NCI-H2227 treated with DMSO at 0.1 percent for 48 hours (cell line): ENCODE measurements at regions not wholly inside any gene's neighbourhood (a gene's known extent, or its start where the extent isn't known, plus 50 kb on each side); places are given as distances from the start of the nearest gene placed in this dataset.

Experiments used
- DNase-seq: peaks from one replicate; lab custom pipeline; 2025; lab: John Stamatoyannopoulos, UW

DNA sequence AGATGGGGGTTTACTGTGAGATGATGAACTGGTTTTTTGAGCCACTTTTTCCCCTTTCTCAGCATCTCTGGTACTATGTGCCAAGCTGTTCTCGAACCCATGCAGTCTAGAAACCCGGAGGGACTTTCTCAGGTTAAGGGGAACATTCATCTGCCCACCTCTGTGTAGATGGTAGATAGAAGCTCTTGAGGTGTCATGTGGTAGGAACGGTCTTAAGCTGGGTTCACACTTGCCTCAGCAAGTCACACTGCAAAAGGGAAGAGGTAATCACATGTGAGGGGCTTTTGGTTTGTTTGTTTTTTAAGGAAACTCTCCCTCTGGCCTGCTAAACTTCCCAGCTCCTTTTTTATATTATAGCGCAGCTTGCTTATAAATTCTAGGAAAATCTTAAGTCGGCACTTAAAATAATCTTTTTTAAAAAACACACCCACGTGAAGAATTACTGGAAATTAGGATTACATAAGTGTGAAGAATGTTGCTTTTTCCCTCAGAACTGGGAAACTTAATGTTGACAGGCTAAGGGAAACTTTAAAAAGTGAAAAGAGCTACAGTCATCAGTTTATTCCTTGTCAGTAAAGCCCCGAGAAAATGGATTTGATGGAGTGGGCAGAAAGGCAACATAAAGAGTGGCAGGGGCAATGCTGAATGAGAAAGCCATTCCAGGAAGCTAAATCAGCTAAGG, 430.3 kb downstream of the ARHGEF28 start:
- DNase-seq, result no peak

DNA sequence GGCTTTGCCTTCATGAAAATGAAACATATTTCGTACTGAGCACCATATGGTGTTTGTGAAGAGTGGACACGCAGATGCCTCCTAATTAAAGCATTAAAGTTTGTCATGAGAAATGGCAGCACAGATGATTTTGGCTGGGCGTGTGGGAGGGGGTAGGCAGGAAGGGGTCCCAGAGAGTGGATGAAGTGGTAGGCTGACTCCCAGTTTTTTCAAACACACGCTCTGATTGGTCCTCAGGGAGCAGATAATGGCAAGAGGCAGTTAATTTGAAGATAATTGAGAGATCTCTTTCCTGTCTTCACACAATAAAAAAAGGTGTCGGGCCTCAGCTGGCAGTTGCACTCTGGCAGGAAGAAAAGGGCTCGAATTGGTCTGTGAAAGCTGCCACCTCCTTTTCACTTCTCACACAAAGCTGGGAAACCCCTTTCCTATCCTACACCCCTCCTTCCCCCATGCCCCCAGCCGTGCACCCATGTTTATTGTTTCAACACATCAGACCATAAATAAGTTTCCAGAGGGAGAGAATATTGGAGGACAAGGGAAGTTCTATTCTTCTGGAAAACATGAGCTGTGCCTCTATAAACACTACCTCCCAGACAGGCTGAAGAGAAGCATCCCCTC, 429.6 kb downstream of the ARHGEF28 start:
- DNase-seq, result peak; percentile 19

DNA sequence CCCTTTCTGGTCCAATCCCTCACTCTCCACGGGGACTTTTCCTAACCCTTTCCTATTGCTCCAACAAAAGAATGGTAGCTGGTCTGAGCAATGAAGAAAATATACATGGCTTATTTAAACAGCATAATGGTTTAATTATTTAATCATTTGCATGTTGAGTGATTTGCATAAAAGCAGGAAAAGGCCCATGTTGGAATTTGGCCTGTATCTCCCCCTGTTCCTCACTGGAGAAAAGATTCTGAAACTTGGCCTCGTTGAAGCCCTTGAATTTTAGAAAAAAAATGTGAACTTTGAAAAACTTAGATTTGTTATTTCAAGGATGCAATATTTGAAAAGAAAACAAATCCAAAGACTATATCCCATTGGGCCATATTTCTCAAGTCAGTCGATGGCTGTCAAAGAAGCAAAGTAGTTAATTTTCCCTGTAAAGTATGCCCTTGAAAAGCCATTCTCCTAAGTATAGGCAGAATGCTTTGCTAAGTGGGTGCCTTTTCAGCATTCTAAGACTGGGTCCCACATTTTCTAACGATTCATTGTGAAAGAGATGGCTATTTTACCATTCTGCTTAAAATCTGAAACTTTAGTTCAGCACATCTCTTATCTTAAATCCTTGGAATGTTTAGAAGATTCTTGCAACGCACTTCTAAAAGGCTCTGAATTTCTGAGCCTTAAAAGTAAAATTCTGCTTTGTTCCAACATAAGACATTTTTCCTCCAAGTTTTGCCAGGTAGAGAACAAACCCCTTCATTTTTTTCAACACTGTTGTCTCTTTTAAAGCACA, 428.8 kb downstream of the ARHGEF28 start:
- DNase-seq, result no peak

DNA sequence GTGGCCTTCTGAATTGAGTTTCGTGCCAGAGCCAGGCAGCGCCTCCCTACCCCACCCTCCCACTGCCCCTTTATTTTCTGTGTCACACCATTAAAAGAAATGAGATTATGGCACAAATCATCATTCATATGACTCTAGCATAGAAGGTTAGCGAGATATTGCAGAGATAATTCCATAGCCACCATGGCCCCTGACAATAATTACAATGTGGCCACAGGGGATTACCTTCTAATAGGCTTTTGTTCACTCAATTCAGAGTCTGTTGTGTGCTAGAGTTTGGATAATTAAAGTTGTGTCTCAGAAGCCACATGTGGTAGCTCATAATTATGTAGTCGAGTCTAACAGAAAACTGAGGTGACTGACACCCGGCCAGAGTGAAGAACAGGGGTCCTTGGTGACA, 428.1 kb downstream of the ARHGEF28 start:
- DNase-seq, result peak; percentile 62

DNA sequence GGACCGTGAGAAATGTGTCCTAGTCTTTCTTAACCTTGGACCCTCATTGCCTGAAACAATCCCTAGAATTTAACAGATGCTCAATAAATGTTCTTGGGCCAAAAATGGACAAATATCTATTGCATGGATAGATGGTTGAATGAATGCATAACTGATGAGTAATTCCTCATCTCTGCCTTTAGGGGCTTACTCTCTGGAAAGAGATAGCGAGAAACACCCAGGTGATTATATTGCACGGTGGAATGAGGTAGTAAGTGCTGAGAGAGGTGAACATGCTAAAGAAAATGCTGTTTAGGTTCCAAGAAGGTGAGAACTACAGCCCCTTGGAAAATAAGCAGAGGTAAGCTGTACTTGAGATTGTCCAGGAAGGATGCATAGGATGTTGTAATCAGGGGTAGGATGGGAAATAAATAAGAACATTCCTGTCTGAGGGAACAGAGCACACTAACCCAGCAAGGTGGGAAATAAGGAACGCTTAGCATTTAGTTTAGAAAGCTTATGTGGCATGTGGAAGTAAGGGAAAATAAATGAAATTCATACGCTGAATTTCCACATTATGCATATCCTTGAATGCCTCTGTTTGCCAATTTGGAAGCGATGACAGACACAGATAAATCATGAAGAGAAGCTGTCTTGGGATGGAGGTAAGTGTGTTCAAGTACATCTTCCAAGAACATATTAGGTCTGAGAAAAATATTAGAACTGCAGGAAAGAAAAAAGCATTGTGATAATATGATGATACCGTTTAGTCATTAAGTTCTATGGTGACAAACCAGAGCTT, 426.6 kb downstream of the ARHGEF28 start:
- no peak for DNase-seq

DNA sequence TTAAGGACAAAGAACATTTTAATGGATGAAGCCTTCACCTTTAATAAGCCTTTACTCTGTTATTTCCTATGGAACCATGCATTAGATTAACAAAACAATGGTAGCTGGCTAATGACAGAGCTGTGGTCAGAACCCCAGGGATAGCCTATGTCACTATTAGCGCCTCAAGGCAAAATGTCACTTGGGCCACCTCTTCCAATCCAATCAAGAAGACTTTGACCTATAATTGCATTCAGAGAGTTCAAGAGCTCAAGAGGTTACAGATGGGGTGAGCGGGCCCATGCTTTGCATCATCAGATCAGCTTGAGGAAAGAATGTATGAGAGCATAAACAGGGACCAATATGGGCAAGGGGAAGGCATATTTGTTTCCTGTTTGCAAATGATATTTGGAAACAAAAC, 425.1 kb downstream of the ARHGEF28 start:
- no peak for DNase-seq

DNA sequence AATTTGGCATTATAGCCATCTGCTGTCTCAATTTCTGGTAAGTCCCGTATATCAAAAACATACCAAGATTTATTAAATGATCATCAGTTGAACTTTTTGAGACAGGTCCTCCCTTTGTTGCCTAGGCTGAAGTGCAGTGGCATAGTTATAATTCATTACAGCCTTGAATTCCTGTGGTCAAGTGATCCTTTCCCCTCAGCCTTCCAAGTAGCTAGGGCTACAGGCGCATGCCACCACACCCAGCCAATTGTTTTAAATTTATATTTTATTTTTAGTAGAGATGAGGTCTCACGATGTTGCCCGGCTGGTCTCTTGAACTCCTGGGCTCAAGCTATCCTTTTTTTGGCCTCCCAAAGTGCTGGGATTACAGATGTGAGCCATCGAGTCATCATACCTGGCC, 418.9 kb downstream of the ARHGEF28 start:
- no peak for DNase-seq

DNA sequence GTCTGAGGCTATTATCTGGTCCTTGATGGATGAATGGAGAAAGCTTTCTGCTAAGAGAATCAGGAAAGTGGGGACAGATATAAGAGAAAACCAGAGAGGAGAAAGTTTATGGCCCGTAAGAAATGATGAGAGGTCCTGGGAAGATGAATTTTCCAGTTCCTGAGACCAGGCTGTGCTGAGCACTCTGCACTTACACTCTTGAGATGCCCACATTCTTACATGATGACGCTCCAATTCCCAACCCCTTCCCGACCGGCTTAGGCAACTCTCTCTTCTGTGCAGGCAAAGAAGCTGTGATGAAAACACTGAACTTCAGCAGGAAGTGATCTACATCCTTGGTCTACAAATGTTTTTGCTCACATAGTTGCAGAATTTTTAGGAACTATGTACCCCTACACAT, 417.0 kb downstream of the ARHGEF28 start:
- DNase-seq, result no peak

DNA sequence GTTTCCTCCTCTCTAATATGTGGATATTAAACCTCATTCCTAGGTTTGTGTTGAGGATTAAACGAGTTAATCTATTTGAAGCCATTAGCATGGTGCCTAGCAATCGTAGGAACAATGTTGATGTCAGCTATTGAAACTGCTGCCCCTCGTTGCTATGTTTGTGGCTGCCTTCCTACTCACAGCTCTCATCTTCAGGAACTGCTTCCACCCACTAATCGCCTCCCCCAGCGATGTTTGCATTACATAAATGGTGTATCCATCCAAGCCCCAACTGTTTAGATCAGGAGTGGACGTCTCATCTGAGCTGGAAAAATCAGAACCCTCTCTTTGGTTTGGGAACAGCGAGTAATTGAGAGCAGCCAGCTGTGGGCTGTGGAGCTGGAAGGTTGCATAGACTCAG, 416.6 kb downstream of the ARHGEF28 start:
- no peak for DNase-seq

DNA sequence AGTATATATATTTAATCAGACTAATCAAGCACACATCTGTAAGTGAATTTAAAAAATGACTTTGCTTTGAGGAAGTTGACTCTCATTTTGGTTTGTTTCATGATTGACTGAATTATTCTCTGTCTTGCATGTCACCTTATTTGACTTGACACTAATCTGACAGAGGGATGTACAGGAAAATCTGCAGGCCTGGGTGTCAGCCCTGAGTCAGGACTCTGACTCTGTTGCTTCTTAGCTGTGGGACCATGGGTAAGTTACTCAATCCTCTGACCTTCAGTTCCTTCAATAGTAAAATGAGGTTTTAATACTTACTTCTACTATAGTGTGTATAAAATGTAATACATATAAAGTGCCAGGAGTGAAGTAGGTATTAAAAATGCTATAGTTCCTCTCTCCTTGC, 415.9 kb downstream of the ARHGEF28 start:
- no peak for DNase-seq

DNA sequence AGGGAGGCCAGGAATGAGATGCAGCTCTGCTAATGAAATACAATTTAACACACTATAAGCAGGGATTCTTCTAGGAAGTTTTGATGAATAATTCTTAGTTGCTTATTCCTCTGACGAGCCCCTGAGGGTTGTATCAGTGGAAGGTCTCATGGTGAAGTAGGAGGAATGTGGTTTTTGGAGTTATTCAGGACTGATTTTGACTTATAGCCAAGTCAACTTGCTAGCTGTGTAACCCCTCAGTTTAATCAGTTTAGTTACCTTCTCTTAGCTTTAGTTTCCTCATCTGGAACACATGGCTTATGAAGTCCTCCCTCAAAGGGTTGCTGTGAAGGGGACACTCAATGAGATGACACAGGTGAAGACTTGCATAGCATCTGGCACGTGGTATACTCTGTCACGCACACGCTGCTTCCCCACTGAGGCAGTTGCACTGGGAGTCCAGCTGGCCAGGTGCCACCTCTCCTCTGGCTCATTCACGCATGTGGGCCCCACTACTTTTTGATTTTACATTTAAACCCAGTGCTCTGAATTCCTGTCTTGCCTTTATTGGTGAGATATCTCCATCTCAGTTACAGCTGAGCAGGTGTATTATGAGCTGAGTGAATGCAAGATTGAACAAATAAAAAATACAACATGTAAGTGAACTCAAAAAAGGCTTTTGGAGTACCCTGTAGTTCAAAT, 415.0 kb downstream of the ARHGEF28 start:
- DNase-seq, result no peak

DNA sequence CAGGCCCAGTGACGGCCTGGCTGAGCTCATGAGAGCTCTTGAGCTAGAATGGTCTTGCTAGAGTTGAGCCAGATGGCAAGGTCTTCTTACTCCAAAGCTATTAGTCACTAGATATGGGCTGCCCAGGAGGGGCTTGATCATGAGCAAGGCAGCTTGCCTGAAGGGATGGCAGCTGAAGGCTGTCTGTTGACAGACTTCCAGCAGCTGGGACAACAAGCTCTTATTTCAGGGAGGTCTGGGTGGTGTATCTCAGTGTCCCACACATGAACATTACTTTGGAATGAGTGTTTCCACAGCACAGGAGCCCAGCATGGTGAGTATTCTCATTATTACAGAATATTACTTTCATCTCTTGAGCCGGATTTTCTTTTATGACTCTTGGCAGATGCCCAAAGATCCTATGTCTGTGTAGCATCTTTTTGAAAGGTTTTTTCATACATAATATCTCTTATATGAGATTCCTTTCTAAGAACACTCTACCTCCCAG, 414.1 kb downstream of the ARHGEF28 start:
- DNase-seq, result no peak

DNA sequence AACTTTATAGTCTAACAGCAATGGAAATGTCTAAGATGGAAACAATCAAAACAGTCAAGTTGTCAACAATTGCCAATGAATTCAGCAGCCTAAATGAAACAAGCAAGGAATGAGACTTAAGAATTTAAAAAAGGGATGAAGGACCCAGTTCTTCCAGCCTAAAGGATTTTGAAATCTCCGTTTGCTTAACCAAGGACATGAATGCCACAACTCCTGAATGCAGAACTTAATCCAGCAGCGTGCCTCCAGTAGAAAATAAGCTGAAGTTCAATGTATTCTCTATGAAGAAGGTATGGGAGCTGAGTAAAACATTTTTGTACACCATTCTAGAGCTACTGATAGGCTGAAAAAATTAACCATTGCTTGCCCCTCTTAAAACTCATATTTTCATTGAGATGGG, 411.3 kb downstream of the ARHGEF28 start:
- no peak for DNase-seq

DNA sequence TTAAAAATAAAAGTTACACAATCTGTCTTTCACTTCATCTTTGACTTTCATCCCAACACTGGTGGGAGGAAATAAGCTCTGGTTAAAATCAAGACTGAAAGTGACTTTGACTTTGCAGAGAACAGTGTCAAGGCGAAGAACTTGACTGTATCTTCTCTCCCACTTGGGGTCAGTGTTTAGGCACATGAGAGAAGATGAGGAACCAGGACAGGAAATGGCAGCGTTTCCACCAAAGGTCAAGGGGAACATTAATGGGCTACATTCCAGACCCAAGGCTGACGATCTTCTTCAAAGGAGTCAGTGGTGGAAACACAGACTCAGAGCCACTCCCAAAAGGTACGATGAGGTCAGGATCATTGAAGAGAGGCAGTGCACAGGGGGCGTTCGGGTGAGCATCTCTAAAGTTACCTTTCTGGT, 409.5 kb downstream of the ARHGEF28 start:
- no peak for DNase-seq

DNA sequence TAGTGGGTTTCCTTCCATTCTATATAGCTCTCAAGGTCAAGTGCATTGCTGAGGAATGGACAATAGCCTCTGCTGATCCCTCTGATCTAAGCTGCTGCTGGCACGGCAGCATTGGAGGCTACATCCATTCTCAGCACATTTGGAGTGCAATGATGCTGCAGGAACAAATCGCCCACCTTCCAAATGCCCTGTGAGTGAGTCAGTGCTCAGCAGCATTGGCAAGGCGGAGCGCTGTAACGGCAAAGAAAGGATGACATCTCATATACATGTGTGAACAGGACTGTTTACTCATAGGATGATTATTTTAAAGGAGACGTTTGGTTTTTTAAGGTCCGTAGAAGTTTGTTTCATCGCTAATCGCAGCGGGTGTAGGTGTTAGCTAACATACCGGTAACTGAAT, 408.7 kb downstream of the ARHGEF28 start:
- peak; percentile 1 for DNase-seq

DNA sequence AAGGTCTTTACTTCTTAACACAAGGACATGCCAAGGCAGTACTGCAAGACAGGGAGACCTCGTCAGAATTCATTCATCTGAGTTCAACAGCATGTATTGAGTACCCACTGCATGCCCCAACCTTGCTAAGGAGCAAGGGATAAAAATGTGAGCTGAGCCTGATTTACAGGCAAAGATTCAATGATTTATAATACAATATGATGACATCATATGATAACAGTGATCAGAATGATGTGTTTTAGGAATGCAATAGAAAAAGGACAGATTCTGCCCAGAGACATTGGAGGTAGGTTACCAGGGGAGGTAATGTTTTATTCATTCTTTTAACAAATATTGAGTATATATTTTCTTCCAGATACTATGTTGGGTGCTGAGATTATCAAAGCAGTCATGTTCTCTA, 406.6 kb downstream of the ARHGEF28 start:
- no peak for DNase-seq

DNA sequence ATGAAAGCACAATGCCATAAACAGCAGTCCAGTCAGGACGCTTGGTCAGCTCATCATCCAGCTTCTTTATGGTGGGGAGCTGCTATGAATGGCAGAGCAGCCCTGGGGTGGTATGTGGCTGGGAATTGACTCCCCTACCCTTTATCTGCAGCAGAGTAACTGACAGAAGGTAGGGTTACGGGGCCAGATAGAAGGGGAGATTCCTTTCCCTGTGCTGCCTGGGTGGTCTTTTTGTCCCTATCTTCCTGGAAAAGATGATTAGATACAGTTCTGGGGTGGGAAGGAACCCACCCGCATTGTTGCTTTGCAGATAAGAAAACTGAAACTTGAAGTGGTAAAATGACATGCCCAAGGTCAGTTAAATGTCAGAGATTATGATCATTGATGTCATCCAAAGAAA, 405.5 kb downstream of the ARHGEF28 start:
- DNase-seq, result no peak

DNA sequence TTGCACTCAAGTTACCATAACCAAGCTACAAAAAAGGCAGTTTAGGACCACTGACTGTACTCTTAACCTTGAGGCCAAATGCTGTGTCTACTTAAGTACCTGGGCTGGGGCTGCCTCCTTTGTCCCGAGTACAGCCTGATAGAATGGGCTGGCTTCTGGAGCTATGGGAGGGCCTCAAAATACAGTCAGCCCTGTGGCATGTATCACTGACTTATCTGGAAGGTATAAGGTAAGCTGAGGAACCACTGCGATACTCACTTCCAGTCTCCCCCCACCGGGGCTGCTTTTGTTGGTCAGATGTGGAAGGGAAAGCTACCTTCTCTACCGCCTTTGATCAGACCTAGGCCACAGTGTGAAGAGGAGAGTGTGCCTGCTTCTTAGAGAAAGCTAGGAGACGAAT, 404.8 kb downstream of the ARHGEF28 start:
- no peak for DNase-seq

DNA sequence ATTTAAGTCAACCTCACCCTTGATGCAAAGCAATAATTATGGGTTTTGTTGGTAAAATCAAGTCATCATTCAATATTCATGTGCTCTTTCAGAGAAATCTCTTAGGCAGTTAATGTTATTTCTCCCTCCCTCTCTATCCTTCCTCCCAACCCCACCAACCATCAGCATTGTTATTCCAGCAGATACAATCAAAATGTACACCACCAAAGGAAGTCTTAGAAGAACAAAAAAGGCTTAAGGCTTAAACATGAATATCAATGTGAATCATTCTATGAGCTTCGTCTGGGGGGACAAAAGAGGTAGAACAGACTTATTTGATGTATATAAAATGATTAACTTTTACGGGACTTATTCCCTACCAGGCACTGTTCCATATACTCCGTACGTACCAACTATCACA, 404.4 kb downstream of the ARHGEF28 start:
- DNase-seq, result no peak

DNA sequence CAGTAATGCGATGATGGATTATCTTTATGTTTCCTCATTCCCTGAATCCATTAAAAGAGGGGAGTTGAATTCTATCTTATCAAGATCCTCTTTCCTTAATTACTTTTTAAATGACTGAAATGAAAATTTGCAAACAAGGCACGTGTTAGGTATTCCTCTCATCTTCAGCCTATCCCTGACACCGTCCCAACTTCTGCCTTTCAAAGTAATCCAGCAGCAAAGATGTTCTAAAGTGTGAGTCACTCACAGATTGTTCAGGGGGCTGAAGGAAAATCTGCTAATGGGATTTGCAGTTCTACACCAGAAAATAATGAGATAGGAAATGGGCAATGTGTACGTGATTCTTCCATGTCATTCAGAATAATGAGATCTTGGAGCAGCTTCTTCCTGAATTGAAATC, 403.0 kb downstream of the ARHGEF28 start:
- DNase-seq, result no peak

DNA sequence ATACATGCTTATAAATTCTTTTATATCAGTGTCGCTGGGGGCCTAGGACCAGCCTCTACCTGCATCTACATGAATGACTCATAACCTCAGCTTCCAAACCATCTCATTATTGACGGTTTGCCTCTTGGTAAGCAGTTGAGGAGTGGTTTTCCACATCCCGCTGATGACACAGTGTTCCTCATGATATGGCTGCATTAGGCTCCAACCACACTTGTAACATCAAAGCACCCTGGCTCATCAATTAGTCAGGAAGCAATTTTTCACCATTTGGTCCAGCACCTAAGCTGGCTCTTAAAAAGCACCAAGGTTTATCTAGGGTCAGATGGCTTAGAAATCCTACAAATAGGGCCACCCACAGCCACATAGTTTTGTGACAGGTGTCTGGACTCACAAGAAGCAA, 402.4 kb downstream of the ARHGEF28 start:
- no peak for DNase-seq
